Hepatic stellate cell (primary cell): ENCODE measurements at regions not wholly inside any gene's neighbourhood (a gene's known extent, or its start where the extent isn't known, plus 50 kb on each side); places are given as distances from the start of the nearest gene placed in this dataset.
A peak's percentile ranks its signal among the peaks of the same experiment; 100 is the strongest.

ENCODE experiments used
- DNase-seq: peaks from one replicate; pipeline ENCODE4 v3.0.0; 2011; ENCODE audit warnings: low spot score

GRCh38 chr12:43294916-43295315, 257.1 kb downstream of the ADAMTS20 start:
- no peak for DNase-seq

- no peak for DNase-seq
Observed at GRCh38 chr12:43294147-43294546, 257.9 kb downstream of the ADAMTS20 start.

GRCh38 chr12:43293396-43293795, 258.6 kb downstream of the ADAMTS20 start:
- no peak for DNase-seq

GRCh38 chr12:43292699-43293098, 259.3 kb downstream of the ADAMTS20 start:
- DNase-seq, result peak; percentile 21

- no peak for DNase-seq
Observed at GRCh38 chr12:43291516-43291915, 260.5 kb downstream of the ADAMTS20 start.

GRCh38 chr12:43290836-43291235, 261.2 kb downstream of the ADAMTS20 start:
- no peak for DNase-seq

GRCh38 chr12:43289426-43289801, 262.6 kb downstream of the ADAMTS20 start:
- DNase-seq, result no peak

GRCh38 chr12:43288671-43289425, 263.2 kb downstream of the ADAMTS20 start:
- DNase-seq, result no peak

- DNase-seq, result no peak
Observed at GRCh38 chr12:43287706-43288383, 264.2 kb downstream of the ADAMTS20 start.

GRCh38 chr12:43286986-43287385, 265.0 kb downstream of the ADAMTS20 start:
- no peak for DNase-seq

- peak; percentile 44 for DNase-seq
Observed at GRCh38 chr12:43285159-43285598, 266.8 kb downstream of the ADAMTS20 start.

- no peak for DNase-seq
Observed at GRCh38 chr12:43284486-43285158, 267.4 kb downstream of the ADAMTS20 start.

- DNase-seq, result no peak
Observed at GRCh38 chr12:43283206-43283605, 268.8 kb downstream of the ADAMTS20 start.

GRCh38 chr12:43282106-43282505, 269.9 kb downstream of the ADAMTS20 start:
- no peak for DNase-seq

GRCh38 chr12:43281563-43281962, 270.4 kb downstream of the ADAMTS20 start:
- no peak for DNase-seq

- no peak for DNase-seq
Observed at GRCh38 chr12:43278541-43278832, 273.5 kb downstream of the ADAMTS20 start.

GRCh38 chr12:43277651-43278540, 274.1 kb downstream of the ADAMTS20 start:
- no peak for DNase-seq

GRCh38 chr12:43273467-43273866, 278.5 kb downstream of the ADAMTS20 start:
- no peak for DNase-seq

- DNase-seq, result no peak
Observed at GRCh38 chr12:43271659-43272058, 280.3 kb downstream of the ADAMTS20 start.

GRCh38 chr12:43267818-43268217, 284.2 kb downstream of the ADAMTS20 start:
- no peak for DNase-seq

- no peak for DNase-seq
Observed at GRCh38 chr12:43261701-43262100, 290.3 kb downstream of the ADAMTS20 start.

GRCh38 chr12:43255522-43256111, 296.4 kb downstream of the ADAMTS20 start:
- DNase-seq, result no peak
